Ishikawa (cell line): ENCODE measurements at regions not wholly inside any gene's neighbourhood (a gene's known extent, or its start where the extent isn't known, plus 50 kb on each side); places are given as distances from the start of the nearest gene placed in this dataset.

ENCODE experiments used
- CEBPB ChIP-seq: IDR thresholded peaks from 2 replicates; pipeline ENCODE4 v1.6.1; 2012
- CREB1 ChIP-seq: IDR thresholded peaks from 2 replicates; pipeline ENCODE4 v1.6.1; 2012; ENCODE audit warnings: low read depth
- EP300 ChIP-seq: IDR thresholded peaks from 2 replicates; pipeline ENCODE4 v1.6.1; 2012; ENCODE audit warnings: borderline replicate concordance
- FOXM1 ChIP-seq: IDR thresholded peaks from 2 replicates; pipeline ENCODE4 v1.6.1; 2012; ENCODE audit warnings: low read depth, borderline replicate concordance
- MAX ChIP-seq: IDR thresholded peaks from 2 replicates; pipeline ENCODE4 v1.6.1; 2012
- NFIC ChIP-seq: IDR thresholded peaks from 2 replicates; pipeline ENCODE4 v1.6.1; 2012
- RAD21 ChIP-seq: IDR thresholded peaks from 2 replicates; pipeline ENCODE4 v1.6.1; 2012; ENCODE audit warnings: low read depth
- REST ChIP-seq: IDR thresholded peaks from 2 replicates; pipeline ENCODE4 v1.6.1; 2012; ENCODE audit warnings: low read depth, mild to moderate bottlenecking
- TAF1 ChIP-seq: IDR thresholded peaks from 2 replicates; pipeline ENCODE4 v1.6.1; 2012; ENCODE audit warnings: low read depth, mild to moderate bottlenecking
- TCF12 ChIP-seq: IDR thresholded peaks from 2 replicates; pipeline ENCODE4 v1.6.1; 2012; ENCODE audit warnings: low read depth
- TEAD4 ChIP-seq: IDR thresholded peaks from 2 replicates; pipeline ENCODE4 v1.6.1; 2012
- USF1 ChIP-seq: IDR thresholded peaks from 2 replicates; pipeline ENCODE4 v1.6.1; 2012
- YY1 ChIP-seq: IDR thresholded peaks from 2 replicates; pipeline ENCODE4 v1.6.1; 2012; ENCODE audit warnings: low read depth
- ZBTB7A ChIP-seq: IDR thresholded peaks from 2 replicates; pipeline ENCODE4 v1.6.1; 2012; ENCODE audit warnings: low read depth

DNA sequence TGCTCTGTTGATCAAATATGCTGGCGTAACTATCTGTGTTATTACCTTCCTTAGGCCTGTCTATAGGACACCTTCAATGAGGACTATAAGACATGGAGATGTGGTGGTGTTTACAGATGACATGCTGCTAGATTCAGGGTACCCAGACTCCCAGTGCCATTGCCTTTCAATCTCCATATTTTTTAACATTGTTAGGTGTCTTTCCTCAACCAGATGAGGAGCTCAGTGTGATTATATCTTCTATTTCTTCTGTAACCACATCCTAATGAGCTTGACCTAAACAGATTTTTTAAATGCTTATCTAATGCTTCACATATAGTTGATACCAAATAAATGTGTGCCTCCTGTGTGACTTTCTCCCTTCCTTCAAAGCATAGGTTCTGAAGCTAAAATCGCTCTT is 730.1 kb upstream of the NR2F2 start:
- TF ChIP-seq TCF12: no peak
- TF ChIP-seq REST: no peak
- no peak for TF ChIP-seq MAX
- no peak for TF ChIP-seq FOXM1
- TF ChIP-seq CEBPB: no peak
- no peak for TF ChIP-seq USF1
- TF ChIP-seq EP300: no peak
- no peak for TF ChIP-seq TAF1
- TF ChIP-seq CREB1: no peak
- TF ChIP-seq YY1: no peak
- TF ChIP-seq NFIC: no peak
- no peak for TF ChIP-seq RAD21
- TF ChIP-seq TEAD4: no peak
- TF ChIP-seq ZBTB7A: no peak
